PC-9 (cell line): ENCODE measurements at regions not wholly inside any gene's neighbourhood (a gene's known extent, or its start where the extent isn't known, plus 50 kb on each side); places are given as distances from the start of the nearest gene placed in this dataset.

Source experiments
- BruUV-seq: library from RNA; stranded (reverse); fragments of 400-500 nt; replicated peaks from 2 replicates; lab custom pipeline; 2021; lab: Mats Ljungman, UMichigan
- CTCF ChIA-PET: fragments of 300-600 bp; sonication (Branson Sonifier 250); formaldehyde crosslinking; loops from one replicate; lab custom pipeline; 2022; ENCODE audit warnings: antibody characterized with exemption; lab: Charles Lee
- POLR2A ChIA-PET: fragments of 300-600 bp; sonication (Branson Sonifier 250); formaldehyde crosslinking; loops from one replicate; lab custom pipeline; 2022; ENCODE audit warnings: antibody characterized with exemption; ENCODE audit not compliant: unreplicated experiment; lab: Charles Lee
- DNase-seq, 2 experiments: peaks; one replicate each; pipeline versions ENCODE4 v3.0.0 to v3.0.0-alpha.2; 2015 to 2022; ENCODE audit warnings: mixed read lengths in 1 of 2
- H2AFZ ChIP-seq: fragments of 200-600 bp; sonication (generic); 2 replicates; pipeline ENCODE4 v1.8.1; 2017; ENCODE audit warnings: antibody characterized with exemption
- H3F3A ChIP-seq: fragments of 200-600 bp; sonication (generic); 2 replicates; pipeline ENCODE4 v1.8.1; 2017; ENCODE audit warnings: antibody characterized with exemption, mild to moderate bottlenecking, low read depth; ENCODE audit not compliant: insufficient read depth
- H3K27ac ChIP-seq: fragments of 200-600 bp; sonication (generic); 2 replicates; pipeline ENCODE4 v1.6.1; 2016; ENCODE audit warnings: mixed run types
- H3K27me3 ChIP-seq: fragments of 200-600 bp; sonication (generic); 2 replicates; pipeline ENCODE4 v1.6.1; 2016; ENCODE audit warnings: low read depth, mixed run types; ENCODE audit not compliant: insufficient read depth
- H3K36me3 ChIP-seq: fragments of 200-600 bp; sonication (generic); 2 replicates; pipeline ENCODE4 v1.6.1; 2016; ENCODE audit warnings: low read depth, mixed run types
- H3K4me1 ChIP-seq: fragments of 200-600 bp; sonication (generic); replicated peaks from 2 replicates; pipeline ENCODE4 v1.6.1; 2016; ENCODE audit warnings: mixed run types; ENCODE audit not compliant: insufficient read depth
- H3K4me2 ChIP-seq: fragments of 200-600 bp; sonication (generic); 2 replicates; pipeline ENCODE4 v1.6.1; 2017; ENCODE audit warnings: mixed run types
- H3K4me3 ChIP-seq: fragments of 200-600 bp; sonication (generic); 2 replicates; pipeline ENCODE4 v1.6.1; 2016; ENCODE audit warnings: mixed run types
- H3K79me2 ChIP-seq: fragments of 200-600 bp; sonication (generic); 2 replicates; pipeline ENCODE4 v1.6.1; 2017; ENCODE audit warnings: low read depth, mixed run types
- H3K9me2 ChIP-seq: fragments of 200-600 bp; sonication (generic); 2 replicates; pipeline ENCODE4 v1.8.1; 2017; ENCODE audit warnings: mild to moderate bottlenecking; ENCODE audit not compliant: insufficient read depth
- H3K9me3 ChIP-seq: fragments of 200-600 bp; sonication (generic); 2 replicates; pipeline ENCODE4 v1.8.1; 2016; ENCODE audit warnings: low read depth; ENCODE audit not compliant: insufficient read depth
- H4K20me1 ChIP-seq: fragments of 200-600 bp; sonication (generic); 2 replicates; pipeline ENCODE4 v1.8.1; 2017; ENCODE audit not compliant: insufficient read depth
- CTCF ChIP-seq: fragments of 200-600 bp; sonication (generic); conservative IDR thresholded peaks from 2 replicates; pipeline ENCODE4 v1.6.1; 2017; ENCODE audit warnings: mixed run types, antibody characterized with exemption, mild to moderate bottlenecking, moderate library complexity
- EZH2 ChIP-seq: fragments of 200-600 bp; sonication (generic); IDR thresholded peaks from 2 replicates; pipeline ENCODE4 v1.8.0; 2017; ENCODE audit warnings: antibody characterized with exemption, low read depth
- intact Hi-C: fragments of 100-400 bp; cut with micrococcal nuclease; formaldehyde crosslinking; loops from one replicate; pipeline ENCODE4 v1.10.0; 2022; ENCODE audit not compliant: unreplicated experiment

- Histone ChIP-seq H3K27ac (no peak overlapping the region), H3K79me2 (no peaks in the 10 kb centered on the region), H4K20me1 (no peaks in the 10 kb centered on the region), H3K36me3 (no peaks in the 10 kb centered on the region), H2AFZ (no peak overlapping the region), H3K9me3 (no peaks in the 10 kb centered on the region), H3K4me1 (no peaks in the 10 kb centered on the region), H3K9me2 (no peaks in the 10 kb centered on the region), H3K27me3 (no peaks in the 10 kb centered on the region), H3K4me2 (no peak overlapping the region), H3K4me3 (no peak overlapping the region), H3F3A (no peaks in the 10 kb centered on the region)
- DNase-seq, result no peak
- ChIA-PET CTCF (no interaction called here), POLR2A (no interaction called here)
- no TSS peak for BruUV-seq
- TF ChIP-seq CTCF (no peak), EZH2 (no peak)
- intact Hi-C loops, result no loop called here
Observed at GRCh38 chr9:82736701-82737100, 326.2 kb downstream of the RASEF start.

DNA sequence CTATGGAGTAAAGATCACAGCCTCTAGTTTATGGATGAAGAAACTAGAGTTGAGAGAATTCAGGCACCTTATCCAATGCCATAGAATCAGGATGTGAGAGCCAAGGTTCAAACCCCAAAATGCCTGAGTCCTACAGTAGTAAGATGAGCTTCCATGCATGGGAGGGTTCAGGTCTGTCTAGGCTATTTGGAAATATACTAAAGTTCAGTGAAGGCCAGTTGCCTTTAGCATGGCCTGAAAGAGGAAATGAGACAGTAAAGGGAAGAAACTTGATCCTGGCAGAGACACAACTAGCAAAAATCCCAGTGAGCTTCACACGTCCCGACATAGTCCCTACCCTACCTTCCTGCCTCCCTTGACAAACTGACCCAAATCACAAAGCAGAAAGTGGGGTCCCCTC is 317.0 kb downstream of the RASEF start:
- intact Hi-C loops, result no loop called here
- no peak overlapping the region for H3K4me3 ChIP-seq
- no peak for TF ChIP-seq CTCF
- no peak for TF ChIP-seq EZH2
- no peak overlapping the region for H2AFZ ChIP-seq
- CTCF ChIA-PET, result no interaction called here
- no peaks in the 10 kb centered on the region for H4K20me1 ChIP-seq
- no peaks in the 10 kb centered on the region for H3K4me1 ChIP-seq
- H3F3A ChIP-seq, result no peaks in the 10 kb centered on the region
- H3K27me3 ChIP-seq, result no peaks in the 10 kb centered on the region
- no peak overlapping the region for H3K27ac ChIP-seq
- H3K36me3 ChIP-seq, result no peaks in the 10 kb centered on the region
- no peaks in the 10 kb centered on the region for H3K9me3 ChIP-seq
- no peaks in the 10 kb centered on the region for H3K79me2 ChIP-seq
- no peaks in the 10 kb centered on the region for H3K9me2 ChIP-seq
- POLR2A ChIA-PET, result no interaction called here
- no peak for DNase-seq
- BruUV-seq, result no TSS peak
- H3K4me2 ChIP-seq, result no peak overlapping the region

DNA sequence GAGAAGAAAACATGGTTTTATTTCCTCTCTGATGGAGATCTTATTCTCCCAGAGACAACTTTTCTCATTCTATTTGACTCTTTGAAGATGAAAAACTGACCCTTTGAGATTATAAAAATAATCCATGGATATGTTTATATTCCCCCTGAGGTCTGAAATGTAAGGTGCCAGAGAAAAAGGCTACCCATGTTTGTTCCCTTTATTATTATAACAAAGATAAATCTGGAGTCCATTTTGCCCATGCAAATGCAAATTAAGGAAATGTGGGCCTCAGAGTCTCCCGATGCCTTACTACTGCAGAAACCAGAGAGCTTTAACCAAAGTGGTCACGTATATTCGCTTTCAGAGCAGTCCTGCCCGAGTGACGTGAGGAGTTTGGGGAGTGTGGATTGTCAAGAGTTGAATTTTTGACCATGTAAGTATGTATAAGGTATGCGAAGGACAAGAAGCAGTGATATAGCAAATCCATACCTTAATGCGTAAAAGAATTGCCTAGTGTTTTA is 312.5 kb downstream of the RASEF start:
- no peaks in the 10 kb centered on the region for H3K4me1 ChIP-seq
- H4K20me1 ChIP-seq, result no peaks in the 10 kb centered on the region
- ChIA-PET POLR2A (no interaction called here), CTCF (no interaction called here)
- TF ChIP-seq EZH2 (no peak), CTCF (no peak)
- H3K36me3 ChIP-seq, result no peaks in the 10 kb centered on the region
- no peak overlapping the region for H3K4me2 ChIP-seq
- no peaks in the 10 kb centered on the region for H3F3A ChIP-seq
- no peak overlapping the region for H2AFZ ChIP-seq
- intact Hi-C loops, result no loop called here
- no TSS peak for BruUV-seq
- H3K9me2 ChIP-seq, result no peaks in the 10 kb centered on the region
- H3K27me3 ChIP-seq, result no peaks in the 10 kb centered on the region
- no peak for DNase-seq
- H3K79me2 ChIP-seq, result no peaks in the 10 kb centered on the region
- H3K27ac ChIP-seq, result no peak overlapping the region
- no peak overlapping the region for H3K4me3 ChIP-seq
- no peaks in the 10 kb centered on the region for H3K9me3 ChIP-seq
